ENCODE measurements at regions not wholly inside any gene's neighbourhood (a gene's known extent, or its start where the extent isn't known, plus 50 kb on each side); places are given as distances from the start of the nearest gene placed in this dataset.

- DNase-seq (ENCODE audit: low spot score) = no peak
Observed at GRCh38 chr6:71430018-71430417, 141.4 kb downstream of the OGFRL1 start.

- no peak for DNase-seq (ENCODE audit: low spot score)
Observed at GRCh38 chr6:71433441-71433840, 144.8 kb downstream of the OGFRL1 start.

GRCh38 chr6:71444222-71444621 is 155.6 kb downstream of the OGFRL1 start:
- DNase-seq (ENCODE audit: low spot score) = no peak

- DNase-seq (ENCODE audit: low spot score) = no peak
Observed at GRCh38 chr6:71446057-71446456, 157.4 kb downstream of the OGFRL1 start.

GRCh38 chr6:71446470-71446869 is 157.9 kb downstream of the OGFRL1 start:
- no peak for DNase-seq (ENCODE audit: low spot score)

GRCh38 chr6:71452697-71453370 is 164.2 kb downstream of the OGFRL1 start:
- DNase-seq (ENCODE audit: low spot score) = no peak

- no peak for DNase-seq (ENCODE audit: low spot score)
Observed at GRCh38 chr6:71453371-71453706, 164.7 kb downstream of the OGFRL1 start.

GRCh38 chr6:71454056-71454455 is 165.4 kb downstream of the OGFRL1 start:
- DNase-seq (ENCODE audit: low spot score) = no peak

- DNase-seq (ENCODE audit: low spot score) = no peak
Observed at GRCh38 chr6:71457929-71458328, 169.3 kb downstream of the OGFRL1 start.

GRCh38 chr6:71459162-71459561 is 170.6 kb downstream of the OGFRL1 start:
- no peak for DNase-seq (ENCODE audit: low spot score)

GRCh38 chr6:71460933-71461332 is 172.3 kb downstream of the OGFRL1 start:
- no peak for DNase-seq (ENCODE audit: low spot score)

GRCh38 chr6:71463061-71463460 is 174.4 kb downstream of the OGFRL1 start:
- DNase-seq (ENCODE audit: low spot score) = no peak

- DNase-seq (ENCODE audit: low spot score) = no peak
Observed at GRCh38 chr6:71465096-71465495, 176.5 kb downstream of the OGFRL1 start.

GRCh38 chr6:71466362-71466761 is 177.8 kb downstream of the OGFRL1 start:
- no peak for DNase-seq (ENCODE audit: low spot score)

- DNase-seq (ENCODE audit: low spot score) = no peak
Observed at GRCh38 chr6:71468038-71468437, 179.4 kb downstream of the OGFRL1 start.

GRCh38 chr6:71468841-71469700 is 180.5 kb downstream of the OGFRL1 start:
- DNase-seq (ENCODE audit: low spot score) = no peak

GRCh38 chr6:71471718-71472117 is 183.1 kb downstream of the OGFRL1 start:
- no peak for DNase-seq (ENCODE audit: low spot score)

- no peak for DNase-seq (ENCODE audit: low spot score)
Observed at GRCh38 chr6:71473926-71474325, 185.3 kb downstream of the OGFRL1 start.

- DNase-seq (ENCODE audit: low spot score) = no peak
Observed at GRCh38 chr6:71474942-71475341, 186.3 kb downstream of the OGFRL1 start.

GRCh38 chr6:71476371-71476770 is 187.8 kb downstream of the OGFRL1 start:
- DNase-seq (ENCODE audit: low spot score) = no peak

GRCh38 chr6:71476872-71477271 is 188.3 kb downstream of the OGFRL1 start:
- DNase-seq (ENCODE audit: low spot score) = no peak

- DNase-seq (ENCODE audit: low spot score) = no peak
Observed at GRCh38 chr6:71478834-71479541, 190.4 kb downstream of the OGFRL1 start.

GRCh38 chr6:71480577-71480976 is 192.0 kb downstream of the OGFRL1 start:
- DNase-seq (ENCODE audit: low spot score) = no peak
